ENCODE measurements at regions not wholly inside any gene's neighbourhood (a gene's known extent, or its start where the extent isn't known, plus 50 kb on each side); places are given as distances from the start of the nearest gene placed in this dataset.

- TF ChIP-seq POLR2AphosphoS5 (IDR thresholded peaks at IDR 0.05; ENCODE audit: insufficient read depth in 1 of 2, low read depth in 1 of 2) (no peak), CTCF (IDR thresholded peaks at IDR 0.05) (no peak)
Observed at GRCh38 chr20:48040491-48040890, 255.2 kb upstream of the SULF2 start.
